ENCODE measurements at regions not wholly inside any gene's neighbourhood (a gene's known extent, or its start where the extent isn't known, plus 50 kb on each side); places are given as distances from the start of the nearest gene placed in this dataset.

GRCh38 chr10:75332081-75332480 lies 69.5 kb downstream of the ZNF503 start:
- TF ChIP-seq CTCF (IDR thresholded peaks at IDR 0.05; ENCODE audit: low read length), result no peak
- TF ChIP-seq EZH2 (IDR thresholded peaks at IDR 0.05; ENCODE audit: borderline replicate concordance, low read length), result no peak

All from OCI-LY1 (cell line).